Upper lobe of left lung (tissue), 4 donors: ENCODE measurements at regions not wholly inside any gene's neighbourhood (a gene's known extent, or its start where the extent isn't known, plus 50 kb on each side); places are given as distances from the start of the nearest gene placed in this dataset.

ENCODE experiments used
- POLR2A ChIP-seq, 4 donors: fragments of 450-650 bp; IDR thresholded peaks; one replicate each; pipeline ENCODE4 v1.5.1; 2016 to 2017; ENCODE audit warnings: antibody characterized with exemption in 4 of 4, mild to moderate bottlenecking in 2 of 4
- POLR2AphosphoS5 ChIP-seq, 2 donors: sonication (generic); formaldehyde crosslinking; IDR thresholded peaks; one replicate each; pipeline ENCODE4 v1.5.1; 2017; ENCODE audit warnings: antibody characterized with exemption in 2 of 2
- TF ChIP-seq, protein P1 (sequence below), 6 experiments: fragments of 450-650 bp in 4 of 6; fragments of 200-600 bp in 2 of 6; sonication (generic) in 2 of 6; IDR thresholded peaks; one replicate each; pipeline ENCODE4 v1.5.1; 2016 to 2019; ENCODE audit warnings: antibody characterized with exemption in 6 of 6

DNA sequence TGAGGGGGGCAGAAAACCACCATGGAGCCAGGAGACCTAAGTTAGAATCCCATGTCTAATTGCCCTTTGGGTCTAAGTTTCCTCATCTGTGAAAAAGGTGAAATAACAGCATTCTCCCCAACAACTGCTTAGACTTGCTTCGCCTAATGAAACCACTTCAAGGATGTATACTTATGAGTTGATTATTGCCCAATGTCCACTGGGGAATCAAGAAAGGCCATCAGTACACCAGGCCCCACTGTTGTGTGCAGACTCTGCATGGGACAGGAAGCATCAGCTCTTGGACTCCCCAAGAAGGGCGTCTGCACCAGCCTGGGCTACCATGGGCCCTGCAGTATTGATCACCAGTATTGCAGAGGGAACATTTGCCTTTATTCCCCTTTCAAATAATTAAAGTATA is 189.6 kb downstream of the MAFB start:
- TF ChIP-seq, protein P1, sequence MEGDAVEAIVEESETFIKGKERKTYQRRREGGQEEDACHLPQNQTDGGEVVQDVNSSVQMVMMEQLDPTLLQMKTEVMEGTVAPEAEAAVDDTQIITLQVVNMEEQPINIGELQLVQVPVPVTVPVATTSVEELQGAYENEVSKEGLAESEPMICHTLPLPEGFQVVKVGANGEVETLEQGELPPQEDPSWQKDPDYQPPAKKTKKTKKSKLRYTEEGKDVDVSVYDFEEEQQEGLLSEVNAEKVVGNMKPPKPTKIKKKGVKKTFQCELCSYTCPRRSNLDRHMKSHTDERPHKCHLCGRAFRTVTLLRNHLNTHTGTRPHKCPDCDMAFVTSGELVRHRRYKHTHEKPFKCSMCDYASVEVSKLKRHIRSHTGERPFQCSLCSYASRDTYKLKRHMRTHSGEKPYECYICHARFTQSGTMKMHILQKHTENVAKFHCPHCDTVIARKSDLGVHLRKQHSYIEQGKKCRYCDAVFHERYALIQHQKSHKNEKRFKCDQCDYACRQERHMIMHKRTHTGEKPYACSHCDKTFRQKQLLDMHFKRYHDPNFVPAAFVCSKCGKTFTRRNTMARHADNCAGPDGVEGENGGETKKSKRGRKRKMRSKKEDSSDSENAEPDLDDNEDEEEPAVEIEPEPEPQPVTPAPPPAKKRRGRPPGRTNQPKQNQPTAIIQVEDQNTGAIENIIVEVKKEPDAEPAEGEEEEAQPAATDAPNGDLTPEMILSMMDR (IDR thresholded peaks at IDR 0.05): no peak
- TF ChIP-seq POLR2AphosphoS5 (IDR thresholded peaks at IDR 0.05) (no peak), POLR2A (IDR thresholded peaks at IDR 0.05) (no peak)
